Activated CD4-positive, alpha-beta T cell treated with anti-CD3 and anti-CD28 coated beads, Interleukin-2, amount 10 ng/mL, durations not matched to agents 7 days and 5 days (primary cell): ENCODE measurements at regions not wholly inside any gene's neighbourhood (a gene's known extent, or its start where the extent isn't known, plus 50 kb on each side); places are given as distances from the start of the nearest gene placed in this dataset.

Source experiments
- CTCF ChIA-PET: fragments of 350-600 bp; sonication (Branson Sonifier 250); formaldehyde crosslinking; loops from one replicate; lab custom pipeline; 2021; ENCODE audit warnings: antibody characterized with exemption; lab: Charles Lee
- POLR2A ChIA-PET: fragments of 350-600 bp; sonication (Branson Sonifier 250); formaldehyde crosslinking; loops from one replicate; lab custom pipeline; 2021; ENCODE audit warnings: antibody characterized with exemption; lab: Charles Lee
- DNase-seq: peaks from one replicate; pipeline ENCODE4 v3.0.0-alpha.2; 2020
- H3K27ac Mint-ChIP-seq: one replicate; pipeline ENCODE4 v1.8.0; 2021; ENCODE audit warnings: mild to moderate bottlenecking, moderate library complexity, mixed read lengths
- H3K27me3 Mint-ChIP-seq: one replicate; pipeline ENCODE4 v1.8.0; 2021; ENCODE audit warnings: mixed read lengths
- H3K36me3 Mint-ChIP-seq: one replicate; pipeline ENCODE4 v1.8.0; 2021; ENCODE audit warnings: low read depth, mixed read lengths
- H3K4me1 Mint-ChIP-seq: one replicate; pipeline ENCODE4 v1.8.0; 2021; ENCODE audit warnings: mixed read lengths
- H3K4me3 Mint-ChIP-seq: one replicate; pipeline ENCODE4 v1.8.0; 2021; ENCODE audit warnings: mild to moderate bottlenecking, moderate library complexity, mixed read lengths
- H3K9me3 Mint-ChIP-seq: one replicate; pipeline ENCODE4 v1.8.0; 2021; ENCODE audit warnings: mixed read lengths

GRCh38 chr2:120483355-120483754 lies 137.4 kb downstream of the INHBB start:
- ChIA-PET POLR2A (no interaction called here), CTCF (no interaction called here)
- DNase-seq, result no peak
- no peaks in the 10 kb centered on the region for H3K27me3 Mint-ChIP-seq
- no peak overlapping the region for H3K4me3 Mint-ChIP-seq
- no peak overlapping the region for H3K27ac Mint-ChIP-seq
- H3K36me3 Mint-ChIP-seq, result no peaks in the 10 kb centered on the region
- H3K4me1 Mint-ChIP-seq, result no peaks in the 10 kb centered on the region
- H3K9me3 Mint-ChIP-seq, result no peaks in the 10 kb centered on the region

GRCh38 chr2:120485096-120485495 lies 139.2 kb downstream of the INHBB start:
- ChIA-PET CTCF (no interaction called here), POLR2A (no interaction called here)
- Mint-ChIP-seq H3K27me3 (peaks cover under 1% of the 10 kb centered on the region), H3K36me3 (no peaks in the 10 kb centered on the region), H3K27ac (no peak overlapping the region), H3K4me3 (no peak overlapping the region), H3K4me1 (no peaks in the 10 kb centered on the region), H3K9me3 (no peaks in the 10 kb centered on the region)
- DNase-seq, result no peak

GRCh38 chr2:120486441-120486840 lies 140.5 kb downstream of the INHBB start:
- Mint-ChIP-seq H3K27me3 (peaks cover 4% of the 10 kb centered on the region), H3K27ac (no peak overlapping the region), H3K9me3 (no peaks in the 10 kb centered on the region), H3K4me1 (no peaks in the 10 kb centered on the region), H3K4me3 (no peak overlapping the region), H3K36me3 (no peaks in the 10 kb centered on the region)
- ChIA-PET POLR2A (no interaction called here), CTCF (interaction anchor here (0.6 to 1.1 kb wide), 2 partner anchors 35 to 624 kb away, joined by 3 read pairs; no protein-coding TSS in a partner anchor)
- DNase-seq, result no peak

GRCh38 chr2:120486946-120487345 lies 141.0 kb downstream of the INHBB start:
- H3K4me3 Mint-ChIP-seq, result no peak overlapping the region

GRCh38 chr2:120488531-120488930 lies 142.6 kb downstream of the INHBB start:
- Mint-ChIP-seq H3K4me1 (no peaks in the 10 kb centered on the region), H3K4me3 (no peak overlapping the region), H3K27ac (no peak overlapping the region), H3K9me3 (no peaks in the 10 kb centered on the region), H3K36me3 (no peaks in the 10 kb centered on the region), H3K27me3 (peaks cover 10% of the 10 kb centered on the region)
- ChIA-PET POLR2A (no interaction called here), CTCF (no interaction called here)
- no peak for DNase-seq

More at GRCh38 chr2:120486946-120487345, 141.0 kb downstream of the INHBB start:
- ChIA-PET CTCF (interaction anchor here (0.6 to 1.1 kb wide), 2 partner anchors 34 to 623 kb away, joined by 3 read pairs; no protein-coding TSS in a partner anchor), POLR2A (no interaction called here)
- Mint-ChIP-seq H3K36me3 (no peaks in the 10 kb centered on the region), H3K27ac (no peak overlapping the region), H3K27me3 (peaks cover 4% of the 10 kb centered on the region), H3K9me3 (no peaks in the 10 kb centered on the region), H3K4me1 (no peaks in the 10 kb centered on the region)
- DNase-seq, result no peak

GRCh38 chr2:120489023-120489422 lies 143.1 kb downstream of the INHBB start:
- Mint-ChIP-seq H3K36me3 (no peaks in the 10 kb centered on the region), H3K4me3 (no peak overlapping the region), H3K4me1 (no peaks in the 10 kb centered on the region), H3K9me3 (no peaks in the 10 kb centered on the region), H3K27me3 (peaks cover 10% of the 10 kb centered on the region), H3K27ac (no peak overlapping the region)
- no peak for DNase-seq
- POLR2A ChIA-PET, result no interaction called here
- CTCF ChIA-PET, result no interaction called here

GRCh38 chr2:120490091-120490798 lies 144.3 kb downstream of the INHBB start:
- Mint-ChIP-seq H3K9me3 (no peaks in the 10 kb centered on the region), H3K4me3 (no peak overlapping the region), H3K27ac (no peak overlapping the region), H3K4me1 (no peaks in the 10 kb centered on the region), H3K27me3 (peaks cover 10% of the 10 kb centered on the region), H3K36me3 (no peaks in the 10 kb centered on the region)
- ChIA-PET POLR2A (no interaction called here), CTCF (interaction anchor here (0.7 kb wide), 1 partner anchor 228 kb away, joined by 3 read pairs; no protein-coding TSS in a partner anchor)
- DNase-seq, result no peak

GRCh38 chr2:120491111-120491625 lies 145.2 kb downstream of the INHBB start:
- H3K36me3 Mint-ChIP-seq, result no peaks in the 10 kb centered on the region
- ChIA-PET POLR2A (no interaction called here), CTCF (no interaction called here)
- no peak for DNase-seq
- no peak overlapping the region for H3K4me3 Mint-ChIP-seq
- no peak overlapping the region for H3K27ac Mint-ChIP-seq
- no peaks in the 10 kb centered on the region for H3K9me3 Mint-ChIP-seq
- H3K4me1 Mint-ChIP-seq, result no peaks in the 10 kb centered on the region
- peaks cover 10% of the 10 kb centered on the region for H3K27me3 Mint-ChIP-seq

- no peaks in the 10 kb centered on the region for H3K9me3 Mint-ChIP-seq
- ChIA-PET POLR2A (no interaction called here), CTCF (no interaction called here)
- H3K27me3 Mint-ChIP-seq, result peaks cover 10% of the 10 kb centered on the region
- H3K27ac Mint-ChIP-seq, result no peak overlapping the region
- no peaks in the 10 kb centered on the region for H3K4me1 Mint-ChIP-seq
- DNase-seq, result no peak
- H3K4me3 Mint-ChIP-seq, result no peak overlapping the region
- H3K36me3 Mint-ChIP-seq, result no peaks in the 10 kb centered on the region
Measured at GRCh38 chr2:120493231-120493630, 147.3 kb downstream of the INHBB start.

GRCh38 chr2:120494446-120494845 lies 148.5 kb downstream of the INHBB start:
- H3K4me3 Mint-ChIP-seq, result no peak overlapping the region
- H3K27me3 Mint-ChIP-seq, result peaks cover 10% of the 10 kb centered on the region
- H3K27ac Mint-ChIP-seq, result no peak overlapping the region
- ChIA-PET POLR2A (no interaction called here), CTCF (no interaction called here)
- H3K36me3 Mint-ChIP-seq, result no peaks in the 10 kb centered on the region
- H3K4me1 Mint-ChIP-seq, result no peaks in the 10 kb centered on the region
- H3K9me3 Mint-ChIP-seq, result no peaks in the 10 kb centered on the region
- no peak for DNase-seq

GRCh38 chr2:120495586-120495985 lies 149.7 kb downstream of the INHBB start:
- Mint-ChIP-seq H3K36me3 (no peaks in the 10 kb centered on the region), H3K4me1 (no peaks in the 10 kb centered on the region), H3K27ac (no peak overlapping the region), H3K27me3 (peaks cover 6% of the 10 kb centered on the region), H3K9me3 (no peaks in the 10 kb centered on the region), H3K4me3 (no peak overlapping the region)
- ChIA-PET POLR2A (no interaction called here), CTCF (no interaction called here)
- DNase-seq, result no peak

- H3K27me3 Mint-ChIP-seq, result peaks cover 6% of the 10 kb centered on the region
- no peaks in the 10 kb centered on the region for H3K4me1 Mint-ChIP-seq
- no peaks in the 10 kb centered on the region for H3K9me3 Mint-ChIP-seq
- DNase-seq, result no peak
- POLR2A ChIA-PET, result no interaction called here
- no peak overlapping the region for H3K4me3 Mint-ChIP-seq
- H3K27ac Mint-ChIP-seq, result no peak overlapping the region
- CTCF ChIA-PET, result no interaction called here
- H3K36me3 Mint-ChIP-seq, result no peaks in the 10 kb centered on the region
Measured at GRCh38 chr2:120496235-120496634, 150.3 kb downstream of the INHBB start.

- H3K36me3 Mint-ChIP-seq, result no peaks in the 10 kb centered on the region
- POLR2A ChIA-PET, result no interaction called here
- H3K4me3 Mint-ChIP-seq, result no peak overlapping the region
- DNase-seq, result no peak
- no peaks in the 10 kb centered on the region for H3K9me3 Mint-ChIP-seq
- H3K27me3 Mint-ChIP-seq, result peaks cover 6% of the 10 kb centered on the region
- no peak overlapping the region for H3K27ac Mint-ChIP-seq
- no peaks in the 10 kb centered on the region for H3K4me1 Mint-ChIP-seq
- CTCF ChIA-PET, result interaction anchor here (0.5 kb wide), 1 partner anchor 82 kb away, joined by 5 read pairs; no protein-coding TSS in a partner anchor
Measured at GRCh38 chr2:120496759-120497158, 150.8 kb downstream of the INHBB start.
